Activated T-cell treated with anti-CD3 and anti-CD28 coated beads, Interleukin-2, amount 50 U/mL, for 4 hours (primary cell): ENCODE measurements at regions not wholly inside any gene's neighbourhood (a gene's known extent, or its start where the extent isn't known, plus 50 kb on each side); places are given as distances from the start of the nearest gene placed in this dataset.
"Not testable (repeated sequence)": the region's sequence is repeated elsewhere in the genome, so short reads cannot be mapped to it uniquely, and the experiment has no call there.

Experiments used
- ATAC-seq, 2 donors: fragments of 200-7000 bp; cut with Tn5 transposase; one replicate each; pipeline ENCODE4 v1.10.0; 2021
- DNase-seq: peaks from one replicate; pipeline ENCODE4 v3.0.0-alpha.2; 2020
- H3K27me3 Mint-ChIP-seq: one replicate; pipeline ENCODE4 v1.8.0; 2021; ENCODE audit warnings: low read depth, mixed read lengths
- H3K36me3 Mint-ChIP-seq: one replicate; pipeline ENCODE4 v1.8.0; 2022; ENCODE audit warnings: mixed read lengths; ENCODE audit not compliant: insufficient read depth
- H3K4me1 Mint-ChIP-seq: one replicate; pipeline ENCODE4 v1.8.0; 2021; ENCODE audit warnings: low read depth, mixed read lengths
- H3K4me3 Mint-ChIP-seq: one replicate; pipeline ENCODE4 v1.8.0; 2021; ENCODE audit warnings: mild to moderate bottlenecking, moderate library complexity, mixed read lengths
- H3K9me3 Mint-ChIP-seq: one replicate; pipeline ENCODE4 v1.8.0; 2021; ENCODE audit warnings: mixed read lengths

GRCh38 chr4:57320217-57320616, 210.0 kb upstream of the IGFBP7 start:
- no peaks in the 10 kb centered on the region for H3K36me3 Mint-ChIP-seq
- no peak for ATAC-seq
- no peaks in the 10 kb centered on the region for H3K4me1 Mint-ChIP-seq
- DNase-seq = no peak
- H3K4me3 Mint-ChIP-seq = no peak overlapping the region
- no peaks in the 10 kb centered on the region for H3K9me3 Mint-ChIP-seq
- peaks cover 2% of the 10 kb centered on the region for H3K27me3 Mint-ChIP-seq

- no peaks in the 10 kb centered on the region for H3K9me3 Mint-ChIP-seq
- ATAC-seq (no peak), DNase-seq (no peak)
- H3K4me3 Mint-ChIP-seq = no peak overlapping the region
- H3K4me1 Mint-ChIP-seq = no peaks in the 10 kb centered on the region
- H3K36me3 Mint-ChIP-seq = no peaks in the 10 kb centered on the region
- peaks cover 2% of the 10 kb centered on the region for H3K27me3 Mint-ChIP-seq
Observed at GRCh38 chr4:57318703-57319102, 208.5 kb upstream of the IGFBP7 start.

- Mint-ChIP-seq H3K27me3 (no peaks in the 10 kb centered on the region), H3K4me1 (no peaks in the 10 kb centered on the region), H3K36me3 (no peaks in the 10 kb centered on the region), H3K9me3 (no peaks in the 10 kb centered on the region), H3K4me3 (no peak overlapping the region)
- ATAC-seq (no peak), DNase-seq (no peak)
Observed at GRCh38 chr4:57314636-57315035, 204.5 kb upstream of the IGFBP7 start.

- H3K9me3 Mint-ChIP-seq = no peaks in the 10 kb centered on the region
- DNase-seq = no peak
- H3K36me3 Mint-ChIP-seq = no peaks in the 10 kb centered on the region
- H3K4me1 Mint-ChIP-seq = no peaks in the 10 kb centered on the region
- no peaks in the 10 kb centered on the region for H3K27me3 Mint-ChIP-seq
- ATAC-seq = no peak
- no peak overlapping the region for H3K4me3 Mint-ChIP-seq
Observed at GRCh38 chr4:57312296-57312695, 202.1 kb upstream of the IGFBP7 start.

DNA sequence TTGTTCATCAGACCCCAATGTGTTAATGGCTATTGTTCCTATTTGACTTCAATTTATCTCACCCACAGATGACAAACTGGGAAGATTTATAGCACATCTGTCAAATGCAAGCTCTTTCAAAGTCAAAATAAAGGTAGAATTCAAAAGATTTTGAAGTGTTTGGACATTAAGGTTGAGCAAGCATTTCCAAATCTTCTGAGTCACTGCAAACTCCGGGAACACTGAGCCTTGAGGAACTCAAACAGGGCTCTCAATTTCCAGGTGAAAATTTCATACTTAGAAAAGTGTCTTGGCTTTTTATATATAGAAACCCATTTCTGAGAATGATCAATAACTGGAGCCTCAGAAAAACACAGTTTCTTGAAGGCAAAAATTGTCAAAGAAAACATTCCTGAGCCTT, 199.5 kb upstream of the IGFBP7 start:
- Mint-ChIP-seq H3K4me3 (no peak overlapping the region), H3K27me3 (peaks cover 2% of the 10 kb centered on the region), H3K4me1 (no peaks in the 10 kb centered on the region), H3K36me3 (no peaks in the 10 kb centered on the region), H3K9me3 (no peaks in the 10 kb centered on the region)
- no peak for DNase-seq
- ATAC-seq = no peak

DNA sequence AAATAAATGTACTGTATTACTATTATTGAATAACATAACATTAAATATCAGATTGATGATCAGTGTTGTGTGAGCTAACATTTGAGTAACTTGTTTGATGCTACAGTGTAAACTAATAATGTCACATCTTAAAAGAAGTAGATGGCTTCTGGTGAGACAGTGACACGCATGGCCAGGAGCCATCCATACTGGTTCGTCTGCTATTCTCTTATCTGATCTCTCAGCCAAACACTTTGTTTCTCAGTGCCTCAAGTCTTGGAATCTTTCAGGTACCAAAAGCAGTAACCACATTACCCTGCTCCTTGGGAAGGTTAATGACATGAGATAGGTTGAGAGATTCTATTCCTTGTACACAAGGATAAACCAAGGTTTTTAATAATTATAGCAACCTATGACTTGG, 198.1 kb upstream of the IGFBP7 start:
- peaks cover 2% of the 10 kb centered on the region for H3K27me3 Mint-ChIP-seq
- no peaks in the 10 kb centered on the region for H3K9me3 Mint-ChIP-seq
- ATAC-seq (no peak), DNase-seq (no peak)
- no peak overlapping the region for H3K4me3 Mint-ChIP-seq
- H3K36me3 Mint-ChIP-seq = no peaks in the 10 kb centered on the region
- H3K4me1 Mint-ChIP-seq = no peaks in the 10 kb centered on the region

GRCh38 chr4:57305836-57306235, 195.7 kb upstream of the IGFBP7 start:
- DNase-seq = no peak
- Mint-ChIP-seq H3K4me3 (no peak overlapping the region), H3K36me3 (no peaks in the 10 kb centered on the region), H3K9me3 (no peaks in the 10 kb centered on the region), H3K4me1 (no peaks in the 10 kb centered on the region), H3K27me3 (peaks cover 2% of the 10 kb centered on the region)
- no peak for ATAC-seq

DNA sequence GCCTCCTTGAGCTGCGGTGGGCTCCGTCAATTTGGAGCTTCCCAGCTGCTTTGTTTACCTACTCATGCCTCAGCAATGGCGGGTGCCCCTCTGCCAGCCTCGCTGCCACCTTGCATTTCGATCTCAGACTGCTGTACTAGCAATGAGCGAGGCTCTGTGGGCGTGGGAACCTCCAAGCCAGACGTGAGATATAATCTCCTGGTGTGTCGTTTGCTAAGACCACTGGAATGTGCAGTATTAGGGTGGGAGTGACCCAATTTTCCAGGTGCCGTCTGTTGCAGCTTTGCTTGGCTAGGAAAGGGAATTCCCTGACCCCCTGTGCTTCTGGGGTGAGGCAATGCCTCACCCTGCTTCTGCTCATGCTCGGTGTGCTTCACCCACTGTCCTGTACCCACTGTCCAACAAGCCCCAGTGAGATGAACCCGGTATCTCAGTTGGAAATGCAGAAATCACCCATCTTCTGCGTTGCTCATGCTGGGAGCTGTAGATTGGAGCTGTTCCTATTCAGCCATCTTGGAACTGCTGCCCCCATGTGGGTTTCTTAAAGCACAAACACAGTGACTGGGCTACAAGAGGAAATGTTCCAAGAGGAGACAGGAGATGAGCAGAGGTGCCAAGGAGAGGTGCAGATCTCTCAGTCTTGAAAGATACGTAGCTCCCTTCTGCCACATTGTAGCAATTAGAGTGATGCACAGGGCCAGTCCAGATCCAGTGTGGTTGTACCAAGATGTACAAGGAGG, 193.0 kb upstream of the IGFBP7 start:
- H3K4me1 Mint-ChIP-seq = no peaks in the 10 kb centered on the region
- DNase-seq = no peak
- no peak for ATAC-seq
- no peak overlapping the region for H3K4me3 Mint-ChIP-seq
- no peaks in the 10 kb centered on the region for H3K9me3 Mint-ChIP-seq
- peaks cover 2% of the 10 kb centered on the region for H3K27me3 Mint-ChIP-seq
- no peaks in the 10 kb centered on the region for H3K36me3 Mint-ChIP-seq

- not testable (repeated sequence) for H3K36me3 Mint-ChIP-seq, H3K4me3 Mint-ChIP-seq, DNase-seq, H3K9me3 Mint-ChIP-seq, H3K4me1 Mint-ChIP-seq, ATAC-seq, H3K27me3 Mint-ChIP-seq
Observed at GRCh38 chr4:57300300-57300699, 190.1 kb upstream of the IGFBP7 start.

GRCh38 chr4:57291911-57292310, 181.7 kb upstream of the IGFBP7 start:
- no peaks in the 10 kb centered on the region for H3K27me3 Mint-ChIP-seq
- DNase-seq (no peak), ATAC-seq (no peak)
- no peaks in the 10 kb centered on the region for H3K4me1 Mint-ChIP-seq
- no peak overlapping the region for H3K4me3 Mint-ChIP-seq
- H3K9me3 Mint-ChIP-seq = no peaks in the 10 kb centered on the region
- H3K36me3 Mint-ChIP-seq = no peaks in the 10 kb centered on the region

- H3K36me3 Mint-ChIP-seq = no peaks in the 10 kb centered on the region
- H3K4me3 Mint-ChIP-seq = no peak overlapping the region
- no peaks in the 10 kb centered on the region for H3K27me3 Mint-ChIP-seq
- no peaks in the 10 kb centered on the region for H3K4me1 Mint-ChIP-seq
- DNase-seq (no peak), ATAC-seq (no peak)
- H3K9me3 Mint-ChIP-seq = no peaks in the 10 kb centered on the region
Observed at GRCh38 chr4:57287687-57288604, 177.8 kb upstream of the IGFBP7 start.

- no peak for DNase-seq
- ATAC-seq = no peak
- peaks cover 2% of the 10 kb centered on the region for H3K27me3 Mint-ChIP-seq
- no peaks in the 10 kb centered on the region for H3K4me1 Mint-ChIP-seq
- H3K36me3 Mint-ChIP-seq = no peaks in the 10 kb centered on the region
- H3K4me3 Mint-ChIP-seq = no peak overlapping the region
- no peaks in the 10 kb centered on the region for H3K9me3 Mint-ChIP-seq
Observed at GRCh38 chr4:57282933-57283310, 172.7 kb upstream of the IGFBP7 start.

DNA sequence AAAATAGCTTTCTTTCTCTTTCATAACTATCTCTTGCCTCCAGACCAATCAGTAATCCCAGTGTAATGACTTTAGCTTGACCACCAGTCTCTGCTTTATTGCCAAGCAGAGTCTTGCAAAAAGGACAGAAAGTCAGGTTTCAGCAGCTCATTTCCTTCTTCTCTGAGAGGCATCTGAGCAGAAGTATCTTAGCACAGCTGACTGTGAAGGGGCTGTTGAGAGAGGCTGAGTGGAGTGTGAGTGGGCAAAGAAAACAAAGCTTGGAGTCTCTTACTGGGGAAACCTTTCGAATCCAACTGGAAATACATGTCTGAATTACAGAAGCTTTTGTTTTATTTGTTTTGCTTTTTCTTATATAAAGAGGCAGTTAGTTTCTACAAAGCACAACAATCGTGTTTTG, 170.3 kb upstream of the IGFBP7 start:
- Mint-ChIP-seq H3K36me3 (no peaks in the 10 kb centered on the region), H3K9me3 (no peaks in the 10 kb centered on the region), H3K4me3 (no peak overlapping the region), H3K4me1 (no peaks in the 10 kb centered on the region), H3K27me3 (peaks cover 2% of the 10 kb centered on the region)
- ATAC-seq = no peak
- DNase-seq = no peak

DNA sequence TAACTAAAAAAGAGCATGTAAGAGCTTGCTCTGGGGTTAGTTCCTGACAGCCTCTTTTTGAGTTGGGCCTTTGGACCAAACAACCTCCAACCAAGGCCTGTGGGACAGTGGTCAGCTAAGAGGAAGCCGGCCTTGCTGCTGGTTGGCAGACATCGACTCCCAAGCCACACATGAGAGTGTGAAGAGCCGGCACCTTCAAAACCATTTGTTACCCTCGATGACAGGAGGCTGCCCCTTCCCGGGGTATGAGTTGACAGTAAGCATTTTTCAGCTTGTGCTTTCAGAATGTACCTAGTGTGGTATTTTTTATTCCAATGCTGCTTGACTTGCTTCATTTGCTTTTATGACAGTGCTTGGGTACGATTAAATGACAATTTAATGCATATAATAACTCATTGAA, 168.6 kb upstream of the IGFBP7 start:
- Mint-ChIP-seq H3K4me3 (no peak overlapping the region), H3K36me3 (no peaks in the 10 kb centered on the region), H3K4me1 (no peaks in the 10 kb centered on the region), H3K9me3 (no peaks in the 10 kb centered on the region), H3K27me3 (peaks cover 2% of the 10 kb centered on the region)
- DNase-seq (no peak), ATAC-seq (no peak)

GRCh38 chr4:57274082-57274481, 163.9 kb upstream of the IGFBP7 start:
- Mint-ChIP-seq H3K4me1 (no peaks in the 10 kb centered on the region), H3K36me3 (no peaks in the 10 kb centered on the region), H3K27me3 (peaks cover 2% of the 10 kb centered on the region), H3K9me3 (peaks cover 4% of the 10 kb centered on the region), H3K4me3 (no peak overlapping the region)
- ATAC-seq = no peak
- DNase-seq = no peak
